IPS-15b (cell line): ENCODE measurements at regions not wholly inside any gene's neighbourhood (a gene's known extent, or its start where the extent isn't known, plus 50 kb on each side); places are given as distances from the start of the nearest gene placed in this dataset.

Source experiments
- H3K27me3 ChIP-seq: one replicate; pipeline ENCODE4 v1.6.1; 2013; ENCODE audit warnings: low read length; ENCODE audit not compliant: control insufficient read depth, insufficient read depth
- H3K36me3 ChIP-seq: one replicate; pipeline ENCODE4 v1.6.1; 2013; ENCODE audit warnings: low read length; ENCODE audit not compliant: control insufficient read depth, insufficient read depth
- H3K4me1 ChIP-seq: one replicate; pipeline ENCODE4 v1.6.1; 2013; ENCODE audit warnings: mild to moderate bottlenecking, low read length; ENCODE audit not compliant: control insufficient read depth, insufficient read depth
- H3K4me3 ChIP-seq: one replicate; pipeline ENCODE4 v1.5.1; 2013; ENCODE audit warnings: low read depth, low read length
- H3K9ac ChIP-seq: one replicate; pipeline ENCODE4 v1.6.1; 2013; ENCODE audit warnings: low read depth, mild to moderate bottlenecking, low read length
- H3K9me3 ChIP-seq: one replicate; pipeline ENCODE4 v1.6.1; 2013; ENCODE audit warnings: mild to moderate bottlenecking, low read length; ENCODE audit not compliant: control insufficient read depth, insufficient read depth

GRCh38 chr18:32621034-32621433 lies 150.4 kb upstream of the GAREM1 start:
- Histone ChIP-seq H3K36me3 (no peaks in the 10 kb centered on the region), H3K4me3 (no peak overlapping the region), H3K27me3 (no peaks in the 10 kb centered on the region), H3K4me1 (peaks cover 9% of the 10 kb centered on the region), H3K9me3 (no peaks in the 10 kb centered on the region), H3K9ac (no peak overlapping the region)

- Histone ChIP-seq H3K9ac (no peak overlapping the region), H3K4me1 (peaks cover 9% of the 10 kb centered on the region), H3K36me3 (no peaks in the 10 kb centered on the region), H3K4me3 (no peak overlapping the region), H3K9me3 (no peaks in the 10 kb centered on the region), H3K27me3 (no peaks in the 10 kb centered on the region)
Measured at GRCh38 chr18:32618546-32618945, 147.9 kb upstream of the GAREM1 start.

GRCh38 chr18:32613821-32614220 lies 143.1 kb upstream of the GAREM1 start:
- H3K27me3 ChIP-seq = no peaks in the 10 kb centered on the region
- H3K4me1 ChIP-seq = peaks cover 9% of the 10 kb centered on the region
- H3K4me3 ChIP-seq = no peak overlapping the region
- no peaks in the 10 kb centered on the region for H3K36me3 ChIP-seq
- H3K9ac ChIP-seq = no peak overlapping the region
- no peaks in the 10 kb centered on the region for H3K9me3 ChIP-seq

- Histone ChIP-seq H3K27me3 (no peaks in the 10 kb centered on the region), H3K9me3 (no peaks in the 10 kb centered on the region), H3K4me3 (no peak overlapping the region), H3K36me3 (no peaks in the 10 kb centered on the region), H3K9ac (no peak overlapping the region), H3K4me1 (no peaks in the 10 kb centered on the region)
Measured at GRCh38 chr18:32612651-32613050, 142.0 kb upstream of the GAREM1 start.

- H3K36me3 ChIP-seq = no peaks in the 10 kb centered on the region
- H3K9ac ChIP-seq = no peak overlapping the region
- no peaks in the 10 kb centered on the region for H3K4me1 ChIP-seq
- no peak overlapping the region for H3K4me3 ChIP-seq
- H3K27me3 ChIP-seq = no peaks in the 10 kb centered on the region
- H3K9me3 ChIP-seq = no peaks in the 10 kb centered on the region
Measured at GRCh38 chr18:32610176-32610575, 139.5 kb upstream of the GAREM1 start.

GRCh38 chr18:32607816-32608215 lies 137.1 kb upstream of the GAREM1 start:
- no peaks in the 10 kb centered on the region for H3K27me3 ChIP-seq
- no peaks in the 10 kb centered on the region for H3K9me3 ChIP-seq
- H3K36me3 ChIP-seq = no peaks in the 10 kb centered on the region
- H3K4me1 ChIP-seq = no peaks in the 10 kb centered on the region
- no peak overlapping the region for H3K4me3 ChIP-seq
- H3K9ac ChIP-seq = no peak overlapping the region

GRCh38 chr18:32598144-32598543 lies 127.5 kb upstream of the GAREM1 start:
- H3K4me3 ChIP-seq = no peak overlapping the region
- no peaks in the 10 kb centered on the region for H3K36me3 ChIP-seq
- H3K9ac ChIP-seq = no peak overlapping the region
- no peaks in the 10 kb centered on the region for H3K4me1 ChIP-seq
- no peaks in the 10 kb centered on the region for H3K9me3 ChIP-seq
- H3K27me3 ChIP-seq = no peaks in the 10 kb centered on the region

- no peaks in the 10 kb centered on the region for H3K36me3 ChIP-seq
- no peak overlapping the region for H3K9ac ChIP-seq
- no peak overlapping the region for H3K4me3 ChIP-seq
- no peaks in the 10 kb centered on the region for H3K27me3 ChIP-seq
- no peaks in the 10 kb centered on the region for H3K9me3 ChIP-seq
- H3K4me1 ChIP-seq = no peaks in the 10 kb centered on the region
Measured at GRCh38 chr18:32596501-32596900, 125.8 kb upstream of the GAREM1 start.

- H3K27me3 ChIP-seq = no peaks in the 10 kb centered on the region
- no peaks in the 10 kb centered on the region for H3K36me3 ChIP-seq
- H3K4me1 ChIP-seq = no peaks in the 10 kb centered on the region
- H3K9me3 ChIP-seq = no peaks in the 10 kb centered on the region
- H3K9ac ChIP-seq = no peak overlapping the region
- no peak overlapping the region for H3K4me3 ChIP-seq
Measured at GRCh38 chr18:32595832-32596231, 125.2 kb upstream of the GAREM1 start.

GRCh38 chr18:32588191-32588590 lies 117.5 kb upstream of the GAREM1 start:
- Histone ChIP-seq H3K4me3 (no peak overlapping the region), H3K9ac (no peak overlapping the region), H3K36me3 (no peaks in the 10 kb centered on the region), H3K27me3 (no peaks in the 10 kb centered on the region), H3K9me3 (no peaks in the 10 kb centered on the region), H3K4me1 (no peaks in the 10 kb centered on the region)

- no peaks in the 10 kb centered on the region for H3K36me3 ChIP-seq
- H3K27me3 ChIP-seq = no peaks in the 10 kb centered on the region
- no peaks in the 10 kb centered on the region for H3K9me3 ChIP-seq
Measured at GRCh38 chr18:32583431-32583830, 112.7 kb upstream of the GAREM1 start.

GRCh38 chr18:32582455-32582854 lies 111.8 kb upstream of the GAREM1 start:
- no peaks in the 10 kb centered on the region for H3K4me1 ChIP-seq
- H3K4me3 ChIP-seq = no peak overlapping the region
- no peaks in the 10 kb centered on the region for H3K36me3 ChIP-seq
- H3K9ac ChIP-seq = no peak overlapping the region
- no peaks in the 10 kb centered on the region for H3K27me3 ChIP-seq
- no peaks in the 10 kb centered on the region for H3K9me3 ChIP-seq

More at GRCh38 chr18:32583431-32583830, 112.7 kb upstream of the GAREM1 start:
- Histone ChIP-seq H3K4me3 (no peak overlapping the region), H3K9ac (no peak overlapping the region), H3K4me1 (no peaks in the 10 kb centered on the region)

- Histone ChIP-seq H3K4me3 (no peak overlapping the region), H3K9ac (no peak overlapping the region), H3K36me3 (no peaks in the 10 kb centered on the region), H3K9me3 (no peaks in the 10 kb centered on the region), H3K4me1 (no peaks in the 10 kb centered on the region), H3K27me3 (no peaks in the 10 kb centered on the region)
Measured at GRCh38 chr18:32577561-32577960, 106.9 kb upstream of the GAREM1 start.
